Keratinocyte (primary cell): ENCODE measurements at regions not wholly inside any gene's neighbourhood (a gene's known extent, or its start where the extent isn't known, plus 50 kb on each side); places are given as distances from the start of the nearest gene placed in this dataset.
"Not testable (repeated sequence)": the region's sequence is repeated elsewhere in the genome, so short reads cannot be mapped to it uniquely, and the experiment has no call there.

ENCODE experiments used
- DNase-seq: peaks from one replicate; pipeline ENCODE4 v3.0.0-alpha.2; 2011; ENCODE audit warnings: low read depth, missing footprints, low spot score
- FAIRE-seq: peaks from 2 replicates; lab custom pipeline; 2011; peaks lifted over from hg19 to GRCh38; lab: Jason Lieb, UNC
- H2AFZ ChIP-seq: 2 replicates; pipeline ENCODE4 v1.6.0; 2012; ENCODE audit warnings: low read length, control low read depth, inconsistent platforms; ENCODE audit not compliant: control insufficient read depth
- H3K27ac ChIP-seq: 2 replicates; pipeline ENCODE4 v1.5.1; 2011; ENCODE audit warnings: low read length; ENCODE audit not compliant: control insufficient read depth, insufficient read depth
- H3K27me3 ChIP-seq: 3 replicates; pipeline ENCODE4 v1.6.0; 2011; ENCODE audit warnings: low read length; ENCODE audit not compliant: control insufficient read depth, insufficient read depth; ENCODE audit errors: extremely low read depth
- H3K36me3 ChIP-seq, 2 experiments: 2 replicates in 1 of 2; 3 replicates in 1 of 2; pipeline ENCODE4 v1.5.1; 2011; ENCODE audit warnings: low read length in 2 of 2, mild to moderate bottlenecking in 1 of 2; ENCODE audit not compliant: control insufficient read depth in 2 of 2, insufficient read depth in 2 of 2; ENCODE audit errors: extremely low read depth in 1 of 2
- H3K4me1 ChIP-seq: 3 replicates; pipeline ENCODE4 v1.5.1; 2011; ENCODE audit warnings: low read length; ENCODE audit not compliant: control insufficient read depth, insufficient read depth; ENCODE audit errors: extremely low read depth
- H3K4me2 ChIP-seq: 3 replicates; pipeline ENCODE4 v1.6.0; 2011; ENCODE audit warnings: low read depth, low read length; ENCODE audit not compliant: control insufficient read depth, insufficient read depth; ENCODE audit errors: extremely low read depth
- H3K4me3 ChIP-seq, 3 experiments: fragments of 200-600 bp in 1 of 3; sonication (generic) in 1 of 3; 2 replicates in 2 of 3; 3 replicates in 1 of 3; pipeline ENCODE4 v1.5.1; 2011 to 2016; ENCODE audit warnings: low read length in 3 of 3, mild to moderate bottlenecking in 3 of 3, control low read depth in 2 of 3, inconsistent platforms in 1 of 3, low read depth in 1 of 3, mixed read lengths in 1 of 3, mixed run types in 1 of 3, moderate library complexity in 1 of 3; ENCODE audit not compliant: control insufficient read depth in 2 of 3, insufficient read depth in 2 of 3; ENCODE audit errors: extremely low read depth in 1 of 3
- H3K79me2 ChIP-seq: 2 replicates; pipeline ENCODE4 v1.6.0; 2012; ENCODE audit warnings: low read length; ENCODE audit not compliant: control insufficient read depth, insufficient read depth
- H3K9ac ChIP-seq: 3 replicates; pipeline ENCODE4 v1.6.0; 2011; ENCODE audit warnings: low read length; ENCODE audit not compliant: control insufficient read depth, insufficient read depth; ENCODE audit errors: extremely low read depth
- H3K9me1 ChIP-seq: 3 replicates; pipeline ENCODE4 v1.6.0; 2011; ENCODE audit warnings: low read length; ENCODE audit not compliant: control insufficient read depth, insufficient read depth; ENCODE audit errors: extremely low read depth
- H3K9me3 ChIP-seq: 2 replicates; pipeline ENCODE4 v1.5.1; 2012; ENCODE audit warnings: low read depth, low read length; ENCODE audit not compliant: control insufficient read depth
- H4K20me1 ChIP-seq: 3 replicates; pipeline ENCODE4 v1.6.0; 2011; ENCODE audit warnings: low read length; ENCODE audit not compliant: control insufficient read depth, insufficient read depth; ENCODE audit errors: extremely low read depth
- EZH2 ChIP-seq: IDR thresholded peaks from one replicate; pipeline ENCODE4 v1.6.1; 2012; ENCODE audit warnings: inconsistent platforms, mild to moderate bottlenecking, low read length, moderate library complexity
- dilution Hi-C: fragments of 300-500 bp; cut with MboI; formaldehyde crosslinking; loops from one replicate; pipeline ENCODE4 v1.7.0; 2020; ENCODE audit warnings: low sequenced_read_pairs; ENCODE audit not compliant: extremely low pct_ligation_motif_present
- TF ChIP-seq, protein P1 (sequence below), 3 experiments: IDR thresholded peaks in 1 of 3; conservative IDR thresholded peaks in 1 of 3; optimal IDR thresholded peaks in 1 of 3; 2 replicates in 2 of 3; 3 replicates in 1 of 3; pipeline versions ENCODE3 to v1.5.1; 2011; ENCODE audit warnings: low read length in 3 of 3, mild to moderate bottlenecking in 3 of 3, moderate library complexity in 2 of 3, control low read depth in 1 of 3, inconsistent platforms in 1 of 3; ENCODE audit not compliant: insufficient read depth in 2 of 3; ENCODE audit errors: extremely low read depth in 1 of 3

- H3K27ac ChIP-seq = no peak overlapping the region
- TF ChIP-seq, protein P1, sequence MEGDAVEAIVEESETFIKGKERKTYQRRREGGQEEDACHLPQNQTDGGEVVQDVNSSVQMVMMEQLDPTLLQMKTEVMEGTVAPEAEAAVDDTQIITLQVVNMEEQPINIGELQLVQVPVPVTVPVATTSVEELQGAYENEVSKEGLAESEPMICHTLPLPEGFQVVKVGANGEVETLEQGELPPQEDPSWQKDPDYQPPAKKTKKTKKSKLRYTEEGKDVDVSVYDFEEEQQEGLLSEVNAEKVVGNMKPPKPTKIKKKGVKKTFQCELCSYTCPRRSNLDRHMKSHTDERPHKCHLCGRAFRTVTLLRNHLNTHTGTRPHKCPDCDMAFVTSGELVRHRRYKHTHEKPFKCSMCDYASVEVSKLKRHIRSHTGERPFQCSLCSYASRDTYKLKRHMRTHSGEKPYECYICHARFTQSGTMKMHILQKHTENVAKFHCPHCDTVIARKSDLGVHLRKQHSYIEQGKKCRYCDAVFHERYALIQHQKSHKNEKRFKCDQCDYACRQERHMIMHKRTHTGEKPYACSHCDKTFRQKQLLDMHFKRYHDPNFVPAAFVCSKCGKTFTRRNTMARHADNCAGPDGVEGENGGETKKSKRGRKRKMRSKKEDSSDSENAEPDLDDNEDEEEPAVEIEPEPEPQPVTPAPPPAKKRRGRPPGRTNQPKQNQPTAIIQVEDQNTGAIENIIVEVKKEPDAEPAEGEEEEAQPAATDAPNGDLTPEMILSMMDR (optimal IDR thresholded peaks at IDR 0.05 in 1 of 3, IDR thresholded peaks at IDR 0.05 in 1 of 3, conservative IDR thresholded peaks at IDR 0.05 in 1 of 3; ENCODE audit: extremely low read depth in 1 of 3, insufficient read depth in 2 of 3, low read length in 3 of 3) = no peak
- TF ChIP-seq EZH2 = no peak
- FAIRE-seq (no peak), DNase-seq (no peak)
- no peak overlapping the region for H3K9ac ChIP-seq
- H3K9me1 ChIP-seq = no peaks in the 10 kb centered on the region
- H3K4me1 ChIP-seq = no peaks in the 10 kb centered on the region
- H3K4me3 ChIP-seq = no peak overlapping the region
- H4K20me1 ChIP-seq = no peaks in the 10 kb centered on the region
- no peaks in the 10 kb centered on the region for H3K9me3 ChIP-seq
- no peak overlapping the region for H2AFZ ChIP-seq
- no peaks in the 10 kb centered on the region for H3K79me2 ChIP-seq
- H3K27me3 ChIP-seq = no peaks in the 10 kb centered on the region
- H3K36me3 ChIP-seq = no peaks in the 10 kb centered on the region
- H3K4me2 ChIP-seq = no peak overlapping the region
- dilution Hi-C loops = no loop called here
Observed at GRCh38 chr10:108601851-108602250, 1321.5 kb downstream of the XPNPEP1 start.

DNA sequence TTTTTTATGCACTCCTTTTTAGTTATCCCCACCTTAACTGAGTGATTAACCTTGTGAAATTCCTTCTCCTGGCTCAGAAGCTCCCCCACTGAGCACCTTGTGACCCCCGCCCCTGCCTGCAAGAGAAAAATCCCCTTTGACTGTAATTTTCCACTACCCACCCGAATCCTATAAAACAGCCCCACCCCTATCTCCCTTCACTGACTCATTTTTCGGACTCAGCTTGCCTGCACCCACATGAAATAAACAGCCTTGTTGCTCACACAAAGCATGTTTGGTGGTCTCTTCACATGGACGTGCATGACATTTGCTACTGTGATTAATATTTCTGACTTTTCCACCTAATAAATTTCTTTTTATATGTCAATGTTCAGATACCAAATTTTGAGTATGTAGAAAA, 1322.8 kb downstream of the XPNPEP1 start:
- H3K27ac ChIP-seq, DNase-seq, H4K20me1 ChIP-seq, H2AFZ ChIP-seq, H3K27me3 ChIP-seq, H3K36me3 ChIP-seq, dilution Hi-C loops, FAIRE-seq, H3K4me2 ChIP-seq, H3K9ac ChIP-seq, H3K4me3 ChIP-seq, H3K4me1 ChIP-seq, H3K9me1 ChIP-seq, H3K9me3 ChIP-seq, H3K79me2 ChIP-seq: not testable (repeated sequence)

DNA sequence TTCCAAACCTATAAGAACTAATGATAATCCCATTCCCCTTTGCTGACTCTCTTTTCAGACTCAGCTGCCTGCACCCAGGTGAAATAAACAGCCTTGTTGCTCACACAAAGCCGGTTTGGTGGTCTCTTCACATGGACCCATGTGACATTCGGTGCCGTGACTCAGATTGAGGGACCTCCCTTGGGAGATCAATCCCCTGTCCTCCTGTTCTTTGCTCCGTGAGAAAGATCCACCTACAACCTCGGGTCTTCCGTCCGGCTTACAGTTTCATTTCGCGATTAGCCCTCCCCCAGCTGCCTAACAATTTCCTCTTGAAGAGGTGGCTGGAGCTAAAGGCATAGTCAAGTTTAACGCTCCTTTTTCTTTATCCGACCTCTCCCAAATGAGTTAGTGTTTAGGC, 1324.0 kb downstream of the XPNPEP1 start:
- H3K79me2 ChIP-seq, dilution Hi-C loops, H3K4me2 ChIP-seq: not testable (repeated sequence)

More for the DNA sequence above, 1324.0 kb downstream of the XPNPEP1 start:
- H3K9ac ChIP-seq, H3K4me1 ChIP-seq, H3K36me3 ChIP-seq, H4K20me1 ChIP-seq, DNase-seq, H3K27me3 ChIP-seq, H3K27ac ChIP-seq, FAIRE-seq, H2AFZ ChIP-seq, H3K9me3 ChIP-seq, H3K4me3 ChIP-seq, H3K9me1 ChIP-seq: not testable (repeated sequence)
